ENCODE measurements at regions not wholly inside any gene's neighbourhood (a gene's known extent, or its start where the extent isn't known, plus 50 kb on each side); places are given as distances from the start of the nearest gene placed in this dataset.

DNA sequence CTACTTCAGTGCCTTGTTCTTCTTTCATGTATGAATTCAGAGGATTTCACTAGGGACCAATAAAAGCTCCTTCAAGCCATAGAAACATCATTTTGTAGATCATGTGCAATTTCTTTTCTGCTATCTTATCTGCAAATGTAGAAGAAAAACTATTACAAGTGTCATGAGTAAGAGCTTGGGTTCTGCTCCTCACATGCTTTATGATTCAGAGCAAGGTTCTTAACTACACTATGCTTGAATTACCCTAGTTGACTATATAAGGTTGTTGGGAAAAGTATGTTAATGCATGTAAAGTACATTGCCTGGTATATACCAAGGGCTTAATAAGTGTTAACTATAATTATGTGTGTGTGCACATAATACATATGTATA, 91.4 kb upstream of the S1PR1 start:
- Histone ChIP-seq H2AFZ (ENCODE audit: low read depth, low read length) (no peak overlapping the region), H3K36me3 (replicated peaks; ENCODE audit: low read depth, low read length) (no peaks in the 10 kb centered on the region), H3K4me3 (ENCODE audit: low read length) (no peak overlapping the region), H3K79me2 (ENCODE audit: low read length) (no peaks in the 10 kb centered on the region), H3K27me3 (ENCODE audit: low read depth, low read length) (no peaks in the 10 kb centered on the region), H3K9ac (ENCODE audit: low read length) (no peak overlapping the region), H3K4me2 (ENCODE audit: low read length) (no peak overlapping the region), H3K4me1 (ENCODE audit: low read length) (no peaks in the 10 kb centered on the region; the same call in 1 of the 2 replicates), H4K20me1 (ENCODE audit: insufficient read depth, low read length) (no peaks in the 10 kb centered on the region), H3K9me3 (ENCODE audit: insufficient read depth, low read length) (no peaks in the 10 kb centered on the region), H3K27ac (ENCODE audit: low read length) (no peak overlapping the region)
- TF ChIP-seq EZH2phosphoT487 (IDR thresholded peaks at IDR 0.05; ENCODE audit: low read depth), result no peak
- TF ChIP-seq, protein P1, sequence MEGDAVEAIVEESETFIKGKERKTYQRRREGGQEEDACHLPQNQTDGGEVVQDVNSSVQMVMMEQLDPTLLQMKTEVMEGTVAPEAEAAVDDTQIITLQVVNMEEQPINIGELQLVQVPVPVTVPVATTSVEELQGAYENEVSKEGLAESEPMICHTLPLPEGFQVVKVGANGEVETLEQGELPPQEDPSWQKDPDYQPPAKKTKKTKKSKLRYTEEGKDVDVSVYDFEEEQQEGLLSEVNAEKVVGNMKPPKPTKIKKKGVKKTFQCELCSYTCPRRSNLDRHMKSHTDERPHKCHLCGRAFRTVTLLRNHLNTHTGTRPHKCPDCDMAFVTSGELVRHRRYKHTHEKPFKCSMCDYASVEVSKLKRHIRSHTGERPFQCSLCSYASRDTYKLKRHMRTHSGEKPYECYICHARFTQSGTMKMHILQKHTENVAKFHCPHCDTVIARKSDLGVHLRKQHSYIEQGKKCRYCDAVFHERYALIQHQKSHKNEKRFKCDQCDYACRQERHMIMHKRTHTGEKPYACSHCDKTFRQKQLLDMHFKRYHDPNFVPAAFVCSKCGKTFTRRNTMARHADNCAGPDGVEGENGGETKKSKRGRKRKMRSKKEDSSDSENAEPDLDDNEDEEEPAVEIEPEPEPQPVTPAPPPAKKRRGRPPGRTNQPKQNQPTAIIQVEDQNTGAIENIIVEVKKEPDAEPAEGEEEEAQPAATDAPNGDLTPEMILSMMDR (IDR thresholded peaks at IDR 0.05; ENCODE audit: low read depth, low read length), result no peak

DNA sequence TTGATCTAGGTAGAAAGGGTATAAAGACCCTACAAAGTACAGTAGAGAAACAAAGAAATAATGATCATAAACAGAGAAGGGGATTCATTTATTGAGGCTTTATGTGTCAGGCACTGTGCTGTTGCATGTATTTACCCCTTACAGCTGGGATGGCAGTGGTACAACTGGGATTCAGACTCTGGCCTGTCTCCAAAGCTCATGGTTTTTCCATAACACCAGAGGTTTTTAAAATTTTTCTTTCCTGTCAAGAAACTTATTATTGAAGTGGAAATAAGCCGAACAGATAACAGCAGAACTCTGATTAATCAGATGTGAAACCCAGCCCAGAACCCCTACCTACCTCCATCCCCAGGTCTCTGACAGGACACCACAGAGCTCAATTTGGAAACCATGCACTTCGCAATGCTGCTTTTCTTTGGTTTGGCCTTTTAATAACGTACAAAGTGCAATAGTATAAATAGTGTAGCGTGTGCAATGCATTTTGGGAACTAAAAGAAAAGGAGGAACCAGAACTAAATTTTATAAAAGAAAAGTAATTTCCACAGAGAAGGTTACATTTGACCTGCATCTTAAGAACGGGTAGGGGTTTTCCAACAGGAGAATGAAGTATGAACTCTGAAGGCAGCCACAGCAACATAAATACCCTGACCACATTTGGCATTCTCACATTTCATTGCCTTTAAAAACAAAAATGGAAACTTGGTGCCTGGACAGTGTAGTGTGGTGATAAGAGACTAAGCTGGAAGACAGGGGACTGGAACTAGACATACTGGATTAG, 92.0 kb upstream of the S1PR1 start:
- Histone ChIP-seq H3K4me3 (ENCODE audit: low read length) (no peak overlapping the region), H3K27me3 (ENCODE audit: low read depth, low read length) (0 out of 2 replicates have a peak, but pooled peaks cover 2% of the 10 kb centered on the region), H3K9ac (ENCODE audit: low read length) (no peak overlapping the region), H3K9me3 (ENCODE audit: insufficient read depth, low read length) (no peaks in the 10 kb centered on the region), H3K36me3 (replicated peaks; ENCODE audit: low read depth, low read length) (no peaks in the 10 kb centered on the region), H3K79me2 (ENCODE audit: low read length) (no peaks in the 10 kb centered on the region), H3K27ac (ENCODE audit: low read length) (no peak overlapping the region), H3K4me1 (ENCODE audit: low read length) (no peaks in the 10 kb centered on the region; the same call in 1 of the 2 replicates), H4K20me1 (ENCODE audit: insufficient read depth, low read length) (no peaks in the 10 kb centered on the region), H2AFZ (ENCODE audit: low read depth, low read length) (no peak overlapping the region), H3K4me2 (ENCODE audit: low read length) (no peak overlapping the region)
- TF ChIP-seq EZH2phosphoT487 (IDR thresholded peaks at IDR 0.05; ENCODE audit: low read depth), result no peak
- TF ChIP-seq, protein P1 (IDR thresholded peaks at IDR 0.05; ENCODE audit: low read depth, low read length), result no peak

DNA sequence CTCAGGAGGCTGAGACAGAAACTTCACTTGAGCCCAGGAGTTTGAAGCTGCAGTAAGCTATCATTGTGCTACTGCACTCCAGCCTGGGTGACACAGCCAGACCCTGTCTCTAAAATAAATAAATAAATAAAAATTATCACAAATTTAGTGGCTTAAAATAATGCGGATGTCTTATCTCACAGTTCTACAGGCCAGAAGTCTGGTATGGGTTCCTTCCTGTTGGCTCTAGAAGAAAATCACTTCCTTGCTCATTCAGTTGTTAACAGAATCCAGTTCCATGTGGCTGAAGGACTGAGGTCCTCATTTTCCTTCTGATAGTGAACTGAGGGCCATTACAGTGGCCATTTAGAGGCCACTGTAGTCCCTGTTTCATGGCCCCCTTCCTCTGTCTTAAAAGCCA, 94.6 kb upstream of the S1PR1 start:
- H3K9ac ChIP-seq (ENCODE audit: low read length), result no peak overlapping the region
- H3K9me3 ChIP-seq (ENCODE audit: insufficient read depth, low read length), result no peaks in the 10 kb centered on the region
- H3K36me3 ChIP-seq (replicated peaks; ENCODE audit: low read depth, low read length), result no peaks in the 10 kb centered on the region
- no peaks in the 10 kb centered on the region for H4K20me1 ChIP-seq (ENCODE audit: insufficient read depth, low read length)
- H3K79me2 ChIP-seq (ENCODE audit: low read length), result no peaks in the 10 kb centered on the region
- H2AFZ ChIP-seq (ENCODE audit: low read depth, low read length), result no peak overlapping the region
- no peak overlapping the region for H3K4me2 ChIP-seq (ENCODE audit: low read length)
- no peak overlapping the region for H3K4me3 ChIP-seq (ENCODE audit: low read length)
- peaks cover 17% of the 10 kb centered on the region; the same call in 1 of the 2 replicates for H3K27me3 ChIP-seq (ENCODE audit: low read depth, low read length)
- TF ChIP-seq, protein P1 (IDR thresholded peaks at IDR 0.05; ENCODE audit: low read depth, low read length), result no peak
- TF ChIP-seq EZH2phosphoT487 (IDR thresholded peaks at IDR 0.05; ENCODE audit: low read depth), result no peak
- H3K27ac ChIP-seq (ENCODE audit: low read length), result no peak overlapping the region
- H3K4me1 ChIP-seq (ENCODE audit: low read length), result no peaks in the 10 kb centered on the region; the same call in none of the 2 replicates

DNA sequence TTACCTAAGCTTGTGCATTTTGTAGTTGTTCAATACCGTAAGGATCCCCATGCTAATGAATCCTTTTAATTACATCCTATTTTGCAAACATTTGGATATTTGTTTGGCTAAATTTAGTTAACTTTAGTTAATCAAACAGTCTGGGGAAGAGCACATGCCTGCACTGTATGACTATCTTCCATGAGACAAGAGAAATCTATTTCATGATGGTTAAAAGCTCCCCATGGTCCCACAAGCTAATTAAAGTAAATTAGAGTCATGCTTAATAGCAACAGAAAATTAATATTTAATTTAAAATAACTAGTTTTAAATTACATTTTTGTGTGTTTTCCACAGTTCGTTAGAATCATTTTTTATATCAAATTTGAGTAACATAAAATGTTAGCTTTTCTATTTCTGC, 95.4 kb upstream of the S1PR1 start:
- no peak overlapping the region for H3K9ac ChIP-seq (ENCODE audit: low read length)
- no peaks in the 10 kb centered on the region for H4K20me1 ChIP-seq (ENCODE audit: insufficient read depth, low read length)
- H3K4me1 ChIP-seq (ENCODE audit: low read length), result peaks cover 4% of the 10 kb centered on the region
- no peaks in the 10 kb centered on the region for H3K36me3 ChIP-seq (replicated peaks; ENCODE audit: low read depth, low read length)
- no peak overlapping the region for H3K4me3 ChIP-seq (ENCODE audit: low read length)
- H3K27ac ChIP-seq (ENCODE audit: low read length), result no peak overlapping the region
- H3K79me2 ChIP-seq (ENCODE audit: low read length), result no peaks in the 10 kb centered on the region
- H2AFZ ChIP-seq (ENCODE audit: low read depth, low read length), result no peak overlapping the region
- TF ChIP-seq EZH2phosphoT487 (IDR thresholded peaks at IDR 0.05; ENCODE audit: low read depth), result no peak
- TF ChIP-seq, protein P1 (IDR thresholded peaks at IDR 0.05; ENCODE audit: low read depth, low read length), result no peak
- H3K9me3 ChIP-seq (ENCODE audit: insufficient read depth, low read length), result no peaks in the 10 kb centered on the region
- H3K27me3 ChIP-seq (ENCODE audit: low read depth, low read length), result peaks cover 20% of the 10 kb centered on the region; the same call in 1 of the 2 replicates
- no peak overlapping the region for H3K4me2 ChIP-seq (ENCODE audit: low read length)
